Activated T-cell treated with anti-CD3 and anti-CD28 coated beads, Interleukin-2, amount 50 U/mL, for 24 hours (primary cell): ENCODE measurements at regions not wholly inside any gene's neighbourhood (a gene's known extent, or its start where the extent isn't known, plus 50 kb on each side); places are given as distances from the start of the nearest gene placed in this dataset.
"Not testable (repeated sequence)": the region's sequence is repeated elsewhere in the genome, so short reads cannot be mapped to it uniquely, and the experiment has no call there.

Experiments used
- DNase-seq: peaks from one replicate; pipeline ENCODE4 v3.0.0-alpha.2; 2020
- H3K27ac Mint-ChIP-seq: 2 replicates; pipeline ENCODE4 v1.8.0; 2020; ENCODE audit warnings: mild to moderate bottlenecking, mixed read lengths
- H3K27me3 Mint-ChIP-seq: 2 replicates; pipeline ENCODE4 v1.8.0; 2020; ENCODE audit warnings: mixed read lengths
- H3K36me3 Mint-ChIP-seq: 2 replicates; pipeline ENCODE4 v1.8.0; 2020; ENCODE audit warnings: low read depth, mixed read lengths
- H3K4me1 Mint-ChIP-seq: 2 replicates; pipeline ENCODE4 v1.8.0; 2020; ENCODE audit warnings: low read depth, mixed read lengths
- H3K4me3 Mint-ChIP-seq: 2 replicates; pipeline ENCODE4 v1.8.0; 2020; ENCODE audit warnings: mild to moderate bottlenecking, moderate library complexity, mixed read lengths
- H3K9me3 Mint-ChIP-seq: 2 replicates; pipeline ENCODE4 v1.8.0; 2020; ENCODE audit warnings: mixed read lengths

DNA sequence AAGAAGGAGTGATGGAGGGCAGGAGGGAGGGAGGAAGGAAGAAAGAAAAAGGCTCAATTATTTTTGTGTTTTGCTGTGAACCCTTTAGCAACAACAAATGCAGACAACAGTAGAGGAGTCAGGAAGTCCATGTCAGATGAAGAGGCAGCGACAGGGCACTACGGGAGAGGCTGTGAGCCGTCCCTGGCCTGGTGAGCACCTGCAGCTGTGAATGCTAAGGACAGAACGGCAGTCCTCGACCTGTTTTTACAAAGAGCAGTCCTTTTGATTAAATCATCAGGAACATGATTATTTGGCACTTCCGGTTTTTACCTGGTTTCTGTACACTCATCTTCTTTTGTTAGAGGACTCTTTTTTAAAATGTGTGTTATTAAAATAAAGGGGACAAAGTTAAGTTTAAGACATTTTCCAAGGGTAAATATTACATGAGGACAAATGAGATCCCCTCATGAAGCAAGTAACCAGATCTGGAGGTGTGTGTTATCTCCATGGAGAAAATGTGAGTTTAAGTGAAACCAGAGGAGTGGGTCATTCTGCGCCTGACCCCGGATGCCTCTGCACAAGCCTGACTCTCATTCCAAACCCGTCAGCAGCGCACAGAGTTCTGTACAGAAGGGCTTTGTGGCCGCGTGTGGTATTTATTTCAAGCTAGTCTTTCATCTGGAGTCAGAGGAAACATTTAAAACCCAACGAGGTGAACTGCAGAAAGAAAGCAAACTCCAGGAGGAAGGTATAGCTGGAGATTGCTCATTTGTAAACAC lies 492.5 kb downstream of the SOX11 start:
- Mint-ChIP-seq H3K9me3 (peaks cover 5% of the 10 kb centered on the region), H3K36me3 (no peaks in the 10 kb centered on the region), H3K27ac (no peak overlapping the region), H3K4me3 (no peak overlapping the region), H3K4me1 (no peaks in the 10 kb centered on the region), H3K27me3 (no peaks in the 10 kb centered on the region)
- no peak for DNase-seq

DNA sequence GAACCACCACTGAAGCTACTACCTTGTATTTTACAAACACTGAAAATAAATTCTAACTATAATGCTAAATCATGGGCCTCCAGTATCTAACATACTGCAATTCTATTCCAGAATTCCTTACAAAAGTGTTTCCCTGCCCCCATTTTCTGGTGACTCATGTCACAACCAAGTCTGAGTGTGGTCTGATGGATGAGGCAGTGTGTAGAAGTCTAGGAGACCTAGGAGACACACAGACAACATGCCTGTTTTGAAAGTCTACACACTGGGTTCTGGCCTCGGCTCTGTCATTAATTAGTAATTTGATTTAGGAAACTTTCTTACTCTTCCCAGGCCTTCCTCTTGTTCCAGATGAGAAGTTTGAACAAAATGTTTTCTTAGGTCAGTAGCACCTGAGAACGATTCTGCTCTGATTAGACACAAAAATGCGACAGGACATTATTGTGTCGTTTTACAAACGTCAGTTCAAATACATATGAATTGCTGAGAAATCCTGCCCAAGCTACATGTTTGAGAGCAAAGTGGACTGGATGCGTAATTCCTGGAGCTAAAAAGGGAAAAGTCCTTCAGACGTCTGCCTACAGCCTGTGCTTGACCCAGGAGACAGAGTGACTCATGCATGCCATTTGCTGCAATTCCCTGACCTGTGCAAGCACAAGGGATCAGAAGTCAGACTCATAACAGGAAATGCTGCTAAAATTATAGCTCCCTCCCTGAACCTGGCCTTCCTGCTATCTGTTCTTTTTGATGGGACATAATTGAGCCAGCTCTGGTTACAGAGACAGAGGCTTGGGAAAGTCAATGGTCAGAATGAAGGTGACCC lies 494.4 kb downstream of the SOX11 start:
- no peak for DNase-seq
- H3K4me1 Mint-ChIP-seq, result no peaks in the 10 kb centered on the region
- H3K4me3 Mint-ChIP-seq, result no peak overlapping the region
- H3K36me3 Mint-ChIP-seq, result no peaks in the 10 kb centered on the region
- H3K27ac Mint-ChIP-seq, result no peak overlapping the region
- peaks cover 7% of the 10 kb centered on the region for H3K9me3 Mint-ChIP-seq
- H3K27me3 Mint-ChIP-seq, result no peaks in the 10 kb centered on the region

DNA sequence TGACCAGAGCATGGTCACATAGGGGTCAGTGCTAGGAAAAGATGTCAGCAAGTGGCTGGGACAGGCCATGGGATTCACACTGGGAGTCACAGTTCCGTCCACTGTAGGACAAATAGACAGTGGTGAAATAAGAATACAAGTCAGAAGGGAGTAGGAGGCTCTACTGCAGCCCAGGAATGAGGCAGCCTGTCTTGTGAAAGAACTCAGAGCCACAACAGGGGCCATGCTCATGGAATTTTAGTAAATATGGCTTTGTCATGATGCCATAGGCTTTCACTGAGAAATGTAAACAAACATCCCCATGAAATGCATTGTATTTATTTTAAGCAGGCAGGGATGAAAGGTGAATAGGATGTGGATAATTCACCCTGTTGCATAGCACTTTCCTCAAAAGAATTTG lies 504.3 kb downstream of the SOX11 start:
- Mint-ChIP-seq H3K4me1 (no peaks in the 10 kb centered on the region), H3K27me3 (no peaks in the 10 kb centered on the region), H3K4me3 (no peak overlapping the region), H3K9me3 (peaks cover 6% of the 10 kb centered on the region), H3K27ac (no peak overlapping the region), H3K36me3 (no peaks in the 10 kb centered on the region)
- DNase-seq, result no peak

- not testable (repeated sequence) for H3K36me3 Mint-ChIP-seq, DNase-seq, H3K9me3 Mint-ChIP-seq, H3K4me1 Mint-ChIP-seq, H3K27ac Mint-ChIP-seq, H3K27me3 Mint-ChIP-seq, H3K4me3 Mint-ChIP-seq
Observed at GRCh38 chr2:6198370-6198919, 506.3 kb downstream of the SOX11 start.

DNA sequence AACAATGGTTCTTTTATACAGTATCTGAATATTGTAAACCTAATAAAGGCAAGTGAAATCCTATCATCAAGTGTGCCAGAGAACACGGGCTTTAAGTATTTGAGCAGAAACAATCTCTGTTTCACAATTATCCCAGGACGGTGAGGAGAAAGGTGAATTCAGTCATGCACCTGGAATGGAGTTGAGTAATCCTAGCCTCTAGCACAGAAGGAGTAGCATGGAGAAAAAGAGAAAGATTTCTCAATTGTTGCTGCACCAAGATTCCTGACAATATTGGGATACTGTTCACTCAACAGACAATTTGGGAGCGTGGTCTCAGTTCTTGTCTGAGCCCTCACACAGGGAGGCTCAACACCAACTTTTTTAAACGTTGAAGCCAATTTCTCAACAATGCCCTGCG lies 510.6 kb downstream of the SOX11 start:
- no peak overlapping the region for H3K27ac Mint-ChIP-seq
- no peaks in the 10 kb centered on the region for H3K36me3 Mint-ChIP-seq
- DNase-seq, result no peak
- peaks cover 5% of the 10 kb centered on the region for H3K9me3 Mint-ChIP-seq
- H3K4me1 Mint-ChIP-seq, result no peaks in the 10 kb centered on the region
- no peaks in the 10 kb centered on the region for H3K27me3 Mint-ChIP-seq
- no peak overlapping the region for H3K4me3 Mint-ChIP-seq

DNA sequence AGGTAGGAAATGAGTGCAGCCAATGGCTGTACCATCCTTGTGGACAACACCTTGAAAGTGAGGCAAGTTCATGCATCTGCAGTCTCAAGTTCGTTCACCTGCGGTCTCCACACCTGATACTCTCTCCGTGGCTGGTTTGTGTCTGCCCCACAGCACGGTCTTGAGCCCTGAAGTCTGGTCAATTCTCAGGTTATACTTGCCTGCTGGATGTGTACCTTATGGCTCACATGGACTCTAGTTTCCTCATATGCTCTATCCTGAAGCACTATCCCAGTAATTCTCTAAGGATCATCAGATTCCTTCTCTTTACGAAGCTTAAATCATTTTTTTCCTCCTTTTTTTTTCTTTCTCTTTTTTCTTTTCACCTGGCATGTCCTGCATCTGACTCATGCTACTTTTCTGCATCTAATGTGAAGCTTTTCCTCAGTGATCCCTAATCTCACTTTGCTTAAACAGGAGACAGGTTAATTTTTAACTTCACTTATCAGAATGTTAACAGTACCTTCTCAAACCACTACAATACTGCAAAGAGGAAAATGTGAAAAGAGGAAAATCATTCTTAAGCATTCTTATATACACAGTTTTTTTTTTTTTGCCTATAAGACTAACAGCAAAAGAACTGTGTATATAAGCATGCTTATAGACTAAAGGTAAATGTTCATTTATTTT lies 511.2 kb downstream of the SOX11 start:
- DNase-seq, result no peak
- Mint-ChIP-seq H3K9me3 (peaks cover 3% of the 10 kb centered on the region), H3K4me3 (no peak overlapping the region), H3K4me1 (no peaks in the 10 kb centered on the region), H3K27me3 (no peaks in the 10 kb centered on the region), H3K36me3 (no peaks in the 10 kb centered on the region), H3K27ac (no peak overlapping the region)

DNA sequence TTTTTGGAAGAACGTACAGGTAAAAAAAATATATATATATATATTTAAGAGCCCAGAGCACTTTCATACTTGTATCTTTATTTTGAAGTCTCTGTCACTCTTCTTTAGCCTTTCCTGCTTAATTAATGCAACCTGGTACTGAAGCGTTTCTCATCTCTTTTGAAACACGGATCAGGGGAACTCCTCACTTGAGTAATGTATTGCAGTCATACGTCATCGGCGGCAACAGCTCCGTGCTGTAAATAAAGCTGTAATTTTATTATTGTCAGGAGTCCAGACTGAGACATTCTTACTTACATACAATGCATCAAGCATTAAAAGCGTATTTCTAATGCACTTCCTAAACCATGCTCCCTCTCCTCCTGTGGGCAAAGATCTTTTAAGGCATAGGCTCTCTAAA lies 514.7 kb downstream of the SOX11 start:
- Mint-ChIP-seq H3K4me3 (no peak overlapping the region), H3K4me1 (no peaks in the 10 kb centered on the region), H3K27me3 (no peaks in the 10 kb centered on the region), H3K36me3 (no peaks in the 10 kb centered on the region), H3K27ac (no peak overlapping the region), H3K9me3 (peaks cover 7% of the 10 kb centered on the region)
- no peak for DNase-seq

DNA sequence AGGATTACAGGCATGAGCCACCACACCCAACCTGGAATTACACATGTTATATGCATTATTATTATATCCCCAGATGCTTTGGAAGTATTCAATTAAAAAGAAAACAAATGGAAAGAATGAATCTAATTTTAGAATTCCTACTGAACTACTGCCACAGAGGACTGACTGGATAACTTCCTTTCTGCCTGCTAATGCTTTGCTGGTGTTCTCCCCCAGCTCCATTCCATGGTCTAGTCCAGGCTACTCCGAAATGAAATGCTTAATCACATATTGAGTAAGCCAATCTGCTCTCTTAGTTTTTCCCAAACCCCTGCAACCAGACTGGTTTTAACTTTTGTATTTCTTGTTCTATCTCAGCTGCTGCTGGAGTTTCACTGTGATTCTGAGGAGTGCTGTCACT lies 519.1 kb downstream of the SOX11 start:
- DNase-seq, result no peak
- peaks cover 10% of the 10 kb centered on the region for H3K9me3 Mint-ChIP-seq
- H3K4me3 Mint-ChIP-seq, result no peak overlapping the region
- no peaks in the 10 kb centered on the region for H3K27me3 Mint-ChIP-seq
- H3K36me3 Mint-ChIP-seq, result no peaks in the 10 kb centered on the region
- H3K27ac Mint-ChIP-seq, result no peak overlapping the region
- H3K4me1 Mint-ChIP-seq, result no peaks in the 10 kb centered on the region

GRCh38 chr2:6212491-6212890 lies 520.3 kb downstream of the SOX11 start:
- H3K9me3 Mint-ChIP-seq, result peaks cover 7% of the 10 kb centered on the region
- H3K36me3 Mint-ChIP-seq, result no peaks in the 10 kb centered on the region
- no peak for DNase-seq
- no peaks in the 10 kb centered on the region for H3K27me3 Mint-ChIP-seq
- H3K4me3 Mint-ChIP-seq, result no peak overlapping the region
- H3K4me1 Mint-ChIP-seq, result no peaks in the 10 kb centered on the region
- no peak overlapping the region for H3K27ac Mint-ChIP-seq

DNA sequence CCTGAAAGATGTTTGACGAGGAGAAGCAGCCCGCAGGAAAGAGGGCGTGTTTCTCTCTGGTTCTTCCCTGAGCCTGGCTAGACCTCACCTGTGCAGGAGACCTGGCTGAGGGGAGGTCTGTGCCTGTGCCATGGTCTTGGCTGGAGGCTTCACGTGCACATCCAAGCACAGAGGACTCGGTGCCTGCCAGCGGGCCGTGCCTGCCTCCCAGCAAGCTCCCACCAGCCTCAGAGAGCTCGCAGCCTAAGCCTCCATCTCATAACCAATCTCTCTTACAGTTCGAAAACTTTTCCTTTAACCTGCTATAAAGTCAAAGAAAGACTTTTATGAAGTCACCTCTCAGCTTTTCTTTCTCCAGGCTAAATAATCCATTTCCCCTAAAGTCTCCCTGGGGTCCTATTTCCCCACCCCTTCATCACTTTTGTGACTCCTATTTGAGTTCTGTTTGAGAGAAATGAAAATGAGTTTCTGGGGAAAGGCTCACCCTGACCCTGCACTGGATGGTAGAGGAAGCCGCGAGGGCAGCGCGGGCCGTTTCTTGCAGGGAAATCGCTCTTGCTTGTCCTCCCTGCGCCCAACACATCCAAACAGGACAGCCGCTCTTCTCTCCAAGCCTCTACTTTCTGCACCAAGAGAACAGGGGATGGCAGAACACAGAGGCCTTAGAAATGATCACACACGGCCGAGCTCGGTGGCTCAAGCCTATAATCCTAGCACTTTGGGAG lies 521.0 kb downstream of the SOX11 start:
- no peak for DNase-seq
- no peaks in the 10 kb centered on the region for H3K4me1 Mint-ChIP-seq
- no peaks in the 10 kb centered on the region for H3K27me3 Mint-ChIP-seq
- H3K9me3 Mint-ChIP-seq, result peaks cover 7% of the 10 kb centered on the region
- H3K27ac Mint-ChIP-seq, result no peak overlapping the region
- no peak overlapping the region for H3K4me3 Mint-ChIP-seq
- H3K36me3 Mint-ChIP-seq, result no peaks in the 10 kb centered on the region

- Mint-ChIP-seq H3K27ac (no peak overlapping the region), H3K27me3 (no peaks in the 10 kb centered on the region), H3K4me3 (no peak overlapping the region), H3K36me3 (no peaks in the 10 kb centered on the region), H3K9me3 (peaks cover 3% of the 10 kb centered on the region), H3K4me1 (no peaks in the 10 kb centered on the region)
- DNase-seq, result no peak
Observed at GRCh38 chr2:6214471-6214870, 522.3 kb downstream of the SOX11 start.

GRCh38 chr2:6215053-6215452 lies 522.9 kb downstream of the SOX11 start:
- H3K27me3 Mint-ChIP-seq, result no peaks in the 10 kb centered on the region
- H3K27ac Mint-ChIP-seq, result no peak overlapping the region
- no peaks in the 10 kb centered on the region for H3K4me1 Mint-ChIP-seq
- DNase-seq, result no peak
- peaks cover 3% of the 10 kb centered on the region for H3K9me3 Mint-ChIP-seq
- H3K36me3 Mint-ChIP-seq, result no peaks in the 10 kb centered on the region
- H3K4me3 Mint-ChIP-seq, result no peak overlapping the region

GRCh38 chr2:6216234-6216633 lies 524.0 kb downstream of the SOX11 start:
- Mint-ChIP-seq H3K9me3 (peaks cover 3% of the 10 kb centered on the region), H3K4me3 (no peak overlapping the region), H3K27ac (no peak overlapping the region), H3K4me1 (no peaks in the 10 kb centered on the region), H3K36me3 (no peaks in the 10 kb centered on the region), H3K27me3 (no peaks in the 10 kb centered on the region)
- no peak for DNase-seq

- H3K36me3 Mint-ChIP-seq, result no peaks in the 10 kb centered on the region
- H3K27ac Mint-ChIP-seq, result no peak overlapping the region
- H3K9me3 Mint-ChIP-seq, result no peaks in the 10 kb centered on the region
- H3K4me3 Mint-ChIP-seq, result no peak overlapping the region
- no peaks in the 10 kb centered on the region for H3K4me1 Mint-ChIP-seq
- no peaks in the 10 kb centered on the region for H3K27me3 Mint-ChIP-seq
- DNase-seq, result no peak
Observed at GRCh38 chr2:6218926-6219325, 526.7 kb downstream of the SOX11 start.
